Neural cell (in vitro differentiated cells): ENCODE measurements at regions not wholly inside any gene's neighbourhood (a gene's known extent, or its start where the extent isn't known, plus 50 kb on each side); places are given as distances from the start of the nearest gene placed in this dataset.

Experiments
- H2AFZ ChIP-seq: fragments of 200-600, 300-800 bp; sonication (generic), shearing (Covaris generic); 2 replicates; pipeline ENCODE4 v1.6.0; 2014; ENCODE audit warnings: low read depth, mild to moderate bottlenecking, antibody characterized with exemption, low read length, moderate library complexity
- H3F3A ChIP-seq: fragments of 200-600 bp; shearing (Covaris generic); 2 replicates; pipeline ENCODE4 v1.6.1; 2016; ENCODE audit warnings: mild to moderate bottlenecking, moderate library complexity, mixed read lengths, antibody characterized with exemption, low read length; ENCODE audit not compliant: insufficient read depth, poor library complexity, severe bottlenecking
- H3K27ac ChIP-seq: fragments of 200-600, 300-800 bp; sonication (generic), shearing (Covaris generic); 2 replicates; pipeline ENCODE4 v1.5.1; 2014; ENCODE audit warnings: mild to moderate bottlenecking, low read length, moderate library complexity
- H3K27me3 ChIP-seq: fragments of 300-800, 200-600 bp; sonication (generic), shearing (Covaris generic); 2 replicates; pipeline ENCODE4 v1.6.0; 2014; ENCODE audit warnings: mild to moderate bottlenecking, low read depth, low read length, moderate library complexity; ENCODE audit not compliant: insufficient read depth
- H3K36me3 ChIP-seq: fragments of 300-800, 200-600 bp; sonication (generic), shearing (Covaris generic); 2 replicates; pipeline ENCODE4 v1.5.1; 2014; ENCODE audit warnings: mild to moderate bottlenecking, antibody characterized with exemption, low read length, moderate library complexity; ENCODE audit not compliant: insufficient read depth
- H3K4me2 ChIP-seq: fragments of 300-800, 200-600 bp; sonication (generic), shearing (Covaris generic); 2 replicates; pipeline ENCODE4 v1.6.0; 2014; ENCODE audit warnings: mild to moderate bottlenecking, low read length
- H3K4me3 ChIP-seq: fragments of 300-800, 200-600 bp; sonication (generic), shearing (Covaris generic); 2 replicates; pipeline ENCODE4 v1.5.1; 2014; ENCODE audit warnings: mild to moderate bottlenecking, low read length, moderate library complexity
- H3K79me2 ChIP-seq: fragments of 200-600 bp; shearing (Covaris generic); replicated peaks from 2 replicates; pipeline ENCODE4 v1.6.0; 2014; ENCODE audit warnings: mild to moderate bottlenecking, low read length, moderate library complexity; ENCODE audit not compliant: insufficient read depth
- H3K9ac ChIP-seq: fragments of 300-800, 200-600 bp; sonication (generic), shearing (Covaris generic); 2 replicates; pipeline ENCODE4 v1.6.1; 2016; ENCODE audit warnings: mild to moderate bottlenecking, low read length, mixed read lengths
- H3K9me2 ChIP-seq: fragments of 200-600 bp; shearing (Covaris generic); 2 replicates; pipeline ENCODE4 v1.6.1; 2016; ENCODE audit warnings: mild to moderate bottlenecking, low read length, mixed read lengths; ENCODE audit not compliant: insufficient read depth
- H3K9me3 ChIP-seq: fragments of 200-600, 300-800 bp; sonication (generic), shearing (Covaris generic); 2 replicates; pipeline ENCODE4 v1.6.1; 2016; ENCODE audit warnings: mild to moderate bottlenecking, mixed run types, low read length, moderate library complexity, mixed read lengths
- H4K20me1 ChIP-seq: fragments of 200-600 bp; shearing (Covaris generic); 2 replicates; pipeline ENCODE4 v1.6.1; 2016; ENCODE audit warnings: mild to moderate bottlenecking, mixed run types; ENCODE audit not compliant: insufficient read depth
- EP300 ChIP-seq: fragments of 450-650 bp; conservative IDR thresholded peaks from 2 replicates; pipeline ENCODE4 v1.6.1; 2014; ENCODE audit warnings: antibody characterized with exemption, mild to moderate bottlenecking, moderate library complexity; ENCODE audit not compliant: poor library complexity, severe bottlenecking
- EZH2 ChIP-seq: fragments of 200-600, 300-800 bp; shearing (Covaris generic), sonication (generic); IDR thresholded peaks from 2 replicates; pipeline ENCODE4 v1.6.1; 2014; ENCODE audit warnings: antibody characterized with exemption, low read length, borderline replicate concordance, mild to moderate bottlenecking; ENCODE audit not compliant: insufficient read depth, poor library complexity, severe bottlenecking
- MXI1 ChIP-seq: fragments of 450-650 bp; conservative IDR thresholded peaks from 2 replicates; pipeline ENCODE4 v1.6.1; 2014; ENCODE audit warnings: antibody characterized with exemption, mild to moderate bottlenecking; ENCODE audit not compliant: poor library complexity, severe bottlenecking
- POLR2AphosphoS5 ChIP-seq: IDR thresholded peaks from 2 replicates; pipeline ENCODE4 v1.6.1; 2012
- RAD21 ChIP-seq: fragments of 450-650 bp; conservative IDR thresholded peaks from 2 replicates; pipeline ENCODE4 v1.6.1; 2014; ENCODE audit warnings: antibody characterized with exemption, mild to moderate bottlenecking, moderate library complexity
- SMC3 ChIP-seq: fragments of 450-650 bp; conservative IDR thresholded peaks from 2 replicates; pipeline ENCODE4 v1.6.1; 2014; ENCODE audit warnings: antibody characterized with exemption, mild to moderate bottlenecking, moderate library complexity; ENCODE audit not compliant: poor library complexity
- TAF1 ChIP-seq: IDR thresholded peaks from 2 replicates; pipeline ENCODE4 v1.6.1; 2012; ENCODE audit warnings: low read depth
- TF ChIP-seq, protein P1 (sequence below): fragments of 450-650 bp; IDR thresholded peaks from 2 replicates; pipeline ENCODE4 v1.5.1; 2014; ENCODE audit warnings: antibody characterized with exemption, mild to moderate bottlenecking, moderate library complexity; ENCODE audit not compliant: poor library complexity, severe bottlenecking
- TF ChIP-seq, protein P2 (sequence below): IDR thresholded peaks from 2 replicates; pipeline ENCODE4 v1.6.1; 2012; ENCODE audit warnings: borderline replicate concordance

DNA sequence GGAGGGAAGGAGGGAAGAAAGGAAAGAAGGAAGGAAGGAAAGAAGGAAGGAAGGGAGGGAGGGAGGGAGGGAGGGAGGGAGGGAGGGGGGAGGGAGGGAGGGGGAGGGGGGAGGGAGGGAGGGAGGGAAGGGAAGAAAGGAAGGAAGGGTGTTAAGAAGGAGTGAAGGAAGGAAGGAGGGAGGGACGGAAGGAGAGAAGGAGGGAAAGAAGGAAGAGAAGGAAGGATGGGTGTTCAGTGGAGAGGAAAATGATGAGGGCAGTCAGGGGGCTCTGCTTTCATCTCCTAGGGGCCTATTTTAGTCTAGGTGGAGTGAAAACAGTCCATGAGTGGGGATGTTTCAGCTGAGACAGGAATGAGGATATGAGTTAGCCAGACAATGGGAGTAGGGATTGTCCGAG, 357.0 kb upstream of the C16orf82 start:
- Histone ChIP-seq H2AFZ (no peak overlapping the region), H3K9ac (no peak overlapping the region), H3K36me3 (no peaks in the 10 kb centered on the region), H4K20me1 (no peaks in the 10 kb centered on the region), H3K79me2 (no peaks in the 10 kb centered on the region), H3K27ac (no peak overlapping the region), H3K4me2 (no peak overlapping the region), H3K27me3 (no peaks in the 10 kb centered on the region), H3F3A (no peaks in the 10 kb centered on the region), H3K9me3 (no peaks in the 10 kb centered on the region), H3K4me3 (no peak overlapping the region), H3K9me2 (no peaks in the 10 kb centered on the region)
- TF ChIP-seq MXI1 (no peak), SMC3 (no peak), TAF1 (no peak), EP300 (no peak), POLR2AphosphoS5 (no peak), RAD21 (no peak), EZH2 (no peak)
- TF ChIP-seq, protein P1, sequence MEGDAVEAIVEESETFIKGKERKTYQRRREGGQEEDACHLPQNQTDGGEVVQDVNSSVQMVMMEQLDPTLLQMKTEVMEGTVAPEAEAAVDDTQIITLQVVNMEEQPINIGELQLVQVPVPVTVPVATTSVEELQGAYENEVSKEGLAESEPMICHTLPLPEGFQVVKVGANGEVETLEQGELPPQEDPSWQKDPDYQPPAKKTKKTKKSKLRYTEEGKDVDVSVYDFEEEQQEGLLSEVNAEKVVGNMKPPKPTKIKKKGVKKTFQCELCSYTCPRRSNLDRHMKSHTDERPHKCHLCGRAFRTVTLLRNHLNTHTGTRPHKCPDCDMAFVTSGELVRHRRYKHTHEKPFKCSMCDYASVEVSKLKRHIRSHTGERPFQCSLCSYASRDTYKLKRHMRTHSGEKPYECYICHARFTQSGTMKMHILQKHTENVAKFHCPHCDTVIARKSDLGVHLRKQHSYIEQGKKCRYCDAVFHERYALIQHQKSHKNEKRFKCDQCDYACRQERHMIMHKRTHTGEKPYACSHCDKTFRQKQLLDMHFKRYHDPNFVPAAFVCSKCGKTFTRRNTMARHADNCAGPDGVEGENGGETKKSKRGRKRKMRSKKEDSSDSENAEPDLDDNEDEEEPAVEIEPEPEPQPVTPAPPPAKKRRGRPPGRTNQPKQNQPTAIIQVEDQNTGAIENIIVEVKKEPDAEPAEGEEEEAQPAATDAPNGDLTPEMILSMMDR = no peak
- TF ChIP-seq, protein P2, sequence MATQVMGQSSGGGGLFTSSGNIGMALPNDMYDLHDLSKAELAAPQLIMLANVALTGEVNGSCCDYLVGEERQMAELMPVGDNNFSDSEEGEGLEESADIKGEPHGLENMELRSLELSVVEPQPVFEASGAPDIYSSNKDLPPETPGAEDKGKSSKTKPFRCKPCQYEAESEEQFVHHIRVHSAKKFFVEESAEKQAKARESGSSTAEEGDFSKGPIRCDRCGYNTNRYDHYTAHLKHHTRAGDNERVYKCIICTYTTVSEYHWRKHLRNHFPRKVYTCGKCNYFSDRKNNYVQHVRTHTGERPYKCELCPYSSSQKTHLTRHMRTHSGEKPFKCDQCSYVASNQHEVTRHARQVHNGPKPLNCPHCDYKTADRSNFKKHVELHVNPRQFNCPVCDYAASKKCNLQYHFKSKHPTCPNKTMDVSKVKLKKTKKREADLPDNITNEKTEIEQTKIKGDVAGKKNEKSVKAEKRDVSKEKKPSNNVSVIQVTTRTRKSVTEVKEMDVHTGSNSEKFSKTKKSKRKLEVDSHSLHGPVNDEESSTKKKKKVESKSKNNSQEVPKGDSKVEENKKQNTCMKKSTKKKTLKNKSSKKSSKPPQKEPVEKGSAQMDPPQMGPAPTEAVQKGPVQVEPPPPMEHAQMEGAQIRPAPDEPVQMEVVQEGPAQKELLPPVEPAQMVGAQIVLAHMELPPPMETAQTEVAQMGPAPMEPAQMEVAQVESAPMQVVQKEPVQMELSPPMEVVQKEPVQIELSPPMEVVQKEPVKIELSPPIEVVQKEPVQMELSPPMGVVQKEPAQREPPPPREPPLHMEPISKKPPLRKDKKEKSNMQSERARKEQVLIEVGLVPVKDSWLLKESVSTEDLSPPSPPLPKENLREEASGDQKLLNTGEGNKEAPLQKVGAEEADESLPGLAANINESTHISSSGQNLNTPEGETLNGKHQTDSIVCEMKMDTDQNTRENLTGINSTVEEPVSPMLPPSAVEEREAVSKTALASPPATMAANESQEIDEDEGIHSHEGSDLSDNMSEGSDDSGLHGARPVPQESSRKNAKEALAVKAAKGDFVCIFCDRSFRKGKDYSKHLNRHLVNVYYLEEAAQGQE = no peak

DNA sequence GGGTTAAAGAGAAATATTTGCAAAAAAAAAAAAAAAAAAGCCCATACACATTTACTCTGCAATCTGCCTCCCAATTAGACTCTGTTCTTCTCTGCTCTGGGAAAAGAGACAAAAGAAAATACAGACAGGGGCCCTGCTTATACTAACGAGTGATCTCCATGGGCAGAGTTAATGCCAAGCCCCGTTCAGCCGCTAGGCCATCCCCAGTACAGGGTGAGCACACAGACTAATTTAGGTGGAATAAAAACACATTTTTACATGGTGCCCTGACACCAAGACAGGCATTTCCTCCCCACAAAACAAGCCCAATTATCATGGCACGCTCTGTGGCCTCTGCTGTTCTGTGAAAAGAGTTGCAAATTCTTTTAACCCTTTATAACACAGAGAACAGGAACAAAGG, 356.3 kb upstream of the C16orf82 start:
- Histone ChIP-seq H3K79me2 (no peaks in the 10 kb centered on the region), H3K27ac (no peak overlapping the region), H3K36me3 (no peaks in the 10 kb centered on the region), H3K4me2 (no peak overlapping the region), H3K9me3 (no peaks in the 10 kb centered on the region), H3K9ac (no peak overlapping the region), H3F3A (no peaks in the 10 kb centered on the region), H3K27me3 (no peaks in the 10 kb centered on the region), H4K20me1 (no peaks in the 10 kb centered on the region), H2AFZ (no peak overlapping the region), H3K4me3 (no peak overlapping the region), H3K9me2 (no peaks in the 10 kb centered on the region)
- TF ChIP-seq POLR2AphosphoS5 (no peak), EZH2 (no peak), RAD21 (no peak), MXI1 (no peak), SMC3 (no peak), TAF1 (no peak), EP300 (no peak)
- TF ChIP-seq, protein P1 = no peak
- TF ChIP-seq, protein P2 = no peak
